ENCODE measurements at regions not wholly inside any gene's neighbourhood (a gene's known extent, or its start where the extent isn't known, plus 50 kb on each side); places are given as distances from the start of the nearest gene placed in this dataset.

DNA sequence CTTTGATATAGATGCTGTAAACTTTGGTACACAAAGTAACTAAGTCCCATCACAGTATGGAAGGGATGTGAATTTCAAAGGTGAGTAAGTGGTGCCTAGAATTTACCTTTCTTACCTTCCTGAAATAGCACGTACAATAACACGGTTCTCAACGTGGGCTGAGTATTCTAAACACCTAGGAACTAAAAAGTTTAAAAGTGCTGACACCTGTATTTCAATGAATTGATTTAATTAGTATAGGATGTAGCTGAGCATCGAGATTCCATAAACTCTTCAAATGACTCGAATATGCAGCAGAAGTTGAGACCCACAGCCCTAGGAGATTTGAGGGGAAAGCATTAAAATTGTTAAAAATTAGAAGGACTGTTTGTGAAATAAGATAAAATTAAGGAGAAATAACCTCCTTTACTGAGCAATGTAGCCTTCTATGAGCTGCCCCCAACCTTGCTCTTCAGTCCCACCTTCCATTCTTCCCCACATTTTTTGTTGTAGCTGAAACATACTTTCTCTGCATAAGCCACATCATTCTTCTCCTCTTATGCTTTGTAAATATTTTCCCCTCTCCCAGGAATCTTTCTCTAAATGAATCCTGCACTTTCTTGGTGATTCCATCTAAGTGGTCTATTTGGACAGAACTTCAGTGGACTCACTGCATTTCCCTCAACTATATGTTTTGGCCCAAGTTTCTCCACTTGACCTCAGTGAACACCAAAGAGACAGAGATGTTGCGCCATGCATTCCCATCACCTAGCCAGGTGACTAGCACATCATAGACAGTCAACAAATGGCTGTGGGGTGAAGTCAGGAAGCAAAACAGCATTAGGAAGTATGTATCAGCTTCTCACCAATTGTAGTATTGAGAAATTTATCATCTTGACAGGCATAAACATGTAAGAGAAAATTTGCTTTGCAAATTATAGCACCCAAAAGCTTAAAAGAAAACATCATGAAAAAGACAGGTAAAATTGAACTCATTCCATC is 156.5 kb upstream of the TAS2R1 start:
- intact Hi-C loops (cut with DNase I) = no loop called here
- no peak for DNase-seq
- 86 to 88% (median 86%) methylated on average over 6 of the region's 6 CpGs for WGBS, 3 donors
- H3K36me3 ChIP-seq = no peaks in the 10 kb centered on the region
- H3K9me3 ChIP-seq = no peaks in the 10 kb centered on the region
- TF ChIP-seq POLR2A (IDR thresholded peaks at IDR 0.05) (no peak), EP300 (IDR thresholded peaks at IDR 0.05) (no peak), CTCF (IDR thresholded peaks at IDR 0.05) (no peak)
- no peak overlapping the region for H3K4me3 ChIP-seq
- H3K27me3 ChIP-seq = no peaks in the 10 kb centered on the region
- no peak overlapping the region for H3K27ac ChIP-seq
- no peaks in the 10 kb centered on the region for H3K4me1 ChIP-seq (ENCODE audit: insufficient read depth)

- no peak for TF ChIP-seq POLR2A (IDR thresholded peaks at IDR 0.05)
- no peak for TF ChIP-seq EP300 (IDR thresholded peaks at IDR 0.05)
- TF ChIP-seq CTCF (IDR thresholded peaks at IDR 0.05) = no peak
- H3K4me1 ChIP-seq (ENCODE audit: insufficient read depth) = no peaks in the 10 kb centered on the region
- H3K27ac ChIP-seq = no peak overlapping the region
- no peaks in the 10 kb centered on the region for H3K9me3 ChIP-seq
- intact Hi-C loops (cut with DNase I) = no loop called here
- DNase-seq = no peak
- no peak overlapping the region for H3K4me3 ChIP-seq
- 61 to 72% (median 65%) methylated on average over 2 of the region's 2 CpGs for WGBS, 3 donors
- H3K27me3 ChIP-seq = no peaks in the 10 kb centered on the region
- H3K36me3 ChIP-seq = no peaks in the 10 kb centered on the region
Measured at GRCh38 chr5:9785751-9786150, 155.6 kb upstream of the TAS2R1 start.

- WGBS, 3 donors = 95 to 100% (median 100%) methylated on average over 2 of the region's 2 CpGs
- Histone ChIP-seq H3K4me1 (ENCODE audit: insufficient read depth) (no peaks in the 10 kb centered on the region), H3K27ac (no peak overlapping the region), H3K36me3 (no peaks in the 10 kb centered on the region), H3K27me3 (no peaks in the 10 kb centered on the region), H3K4me3 (no peak overlapping the region), H3K9me3 (no peaks in the 10 kb centered on the region)
- intact Hi-C loops (cut with DNase I) = no loop called here
- TF ChIP-seq CTCF (IDR thresholded peaks at IDR 0.05) (no peak), EP300 (IDR thresholded peaks at IDR 0.05) (no peak), POLR2A (IDR thresholded peaks at IDR 0.05) (no peak)
- DNase-seq = no peak
Measured at GRCh38 chr5:9784231-9784630, 154.1 kb upstream of the TAS2R1 start.

DNA sequence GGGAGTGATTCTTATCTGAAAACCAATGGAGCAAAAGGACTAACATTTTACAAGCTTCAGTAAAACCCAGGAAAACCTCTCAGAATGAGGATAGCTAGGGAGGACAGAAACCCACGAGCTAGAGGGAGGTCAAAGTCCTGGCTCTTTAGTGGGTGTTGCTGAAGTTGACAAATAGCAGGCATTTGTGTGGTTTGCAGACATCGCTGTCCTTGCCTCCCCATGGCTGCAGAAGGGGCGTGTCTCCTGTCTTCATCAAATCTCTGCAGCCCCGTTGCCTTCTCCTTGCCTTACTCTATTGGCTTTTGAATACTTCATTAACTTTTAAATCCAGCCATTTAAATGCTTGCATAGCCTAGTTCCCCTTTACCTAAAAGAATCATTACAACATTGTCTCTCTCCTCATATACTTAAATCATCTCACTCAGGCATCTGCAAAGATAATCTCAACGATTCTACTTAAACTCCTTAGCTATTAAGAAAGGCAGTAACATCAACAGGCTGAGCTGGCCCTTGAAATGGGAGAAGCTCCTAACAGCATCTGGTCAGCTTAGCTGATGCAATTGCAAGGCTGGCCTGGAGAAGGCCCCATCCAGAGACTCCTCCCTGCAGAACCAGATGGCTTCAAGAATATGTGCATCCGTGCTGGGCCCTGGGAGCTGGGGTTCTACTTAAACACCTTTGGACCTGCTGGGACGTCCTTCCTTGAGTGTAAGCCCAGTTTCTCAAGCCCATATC is 152.8 kb upstream of the TAS2R1 start:
- no peak overlapping the region for H3K4me3 ChIP-seq
- no peaks in the 10 kb centered on the region for H3K9me3 ChIP-seq
- H3K36me3 ChIP-seq = no peaks in the 10 kb centered on the region
- intact Hi-C loops (cut with DNase I) = no loop called here
- H3K27me3 ChIP-seq = no peaks in the 10 kb centered on the region
- TF ChIP-seq POLR2A (IDR thresholded peaks at IDR 0.05) (no peak), CTCF (IDR thresholded peaks at IDR 0.05) (no peak), EP300 (IDR thresholded peaks at IDR 0.05) (no peak)
- DNase-seq = no peak
- no peaks in the 10 kb centered on the region for H3K4me1 ChIP-seq (ENCODE audit: insufficient read depth)
- H3K27ac ChIP-seq = no peak overlapping the region
- WGBS, 3 donors = 12 to 22% (median 15%) methylated on average over 7 of the region's 7 CpGs
